Neural cell (in vitro differentiated cells): ENCODE measurements at regions not wholly inside any gene's neighbourhood (a gene's known extent, or its start where the extent isn't known, plus 50 kb on each side); places are given as distances from the start of the nearest gene placed in this dataset.

ENCODE experiments used
- H2AFZ ChIP-seq: fragments of 200-600, 300-800 bp; sonication (generic), shearing (Covaris generic); 2 replicates; pipeline ENCODE4 v1.6.0; 2014; ENCODE audit warnings: low read depth, mild to moderate bottlenecking, antibody characterized with exemption, low read length, moderate library complexity
- H3F3A ChIP-seq: fragments of 200-600 bp; shearing (Covaris generic); 2 replicates; pipeline ENCODE4 v1.6.1; 2016; ENCODE audit warnings: mild to moderate bottlenecking, moderate library complexity, mixed read lengths, antibody characterized with exemption, low read length; ENCODE audit not compliant: insufficient read depth, poor library complexity, severe bottlenecking
- H3K27ac ChIP-seq: fragments of 200-600, 300-800 bp; sonication (generic), shearing (Covaris generic); 2 replicates; pipeline ENCODE4 v1.5.1; 2014; ENCODE audit warnings: mild to moderate bottlenecking, low read length, moderate library complexity
- H3K27me3 ChIP-seq: fragments of 300-800, 200-600 bp; sonication (generic), shearing (Covaris generic); 2 replicates; pipeline ENCODE4 v1.6.0; 2014; ENCODE audit warnings: mild to moderate bottlenecking, low read depth, low read length, moderate library complexity; ENCODE audit not compliant: insufficient read depth
- H3K36me3 ChIP-seq: fragments of 300-800, 200-600 bp; sonication (generic), shearing (Covaris generic); 2 replicates; pipeline ENCODE4 v1.5.1; 2014; ENCODE audit warnings: mild to moderate bottlenecking, antibody characterized with exemption, low read length, moderate library complexity; ENCODE audit not compliant: insufficient read depth
- H3K4me2 ChIP-seq: fragments of 300-800, 200-600 bp; sonication (generic), shearing (Covaris generic); 2 replicates; pipeline ENCODE4 v1.6.0; 2014; ENCODE audit warnings: mild to moderate bottlenecking, low read length
- H3K4me3 ChIP-seq: fragments of 300-800, 200-600 bp; sonication (generic), shearing (Covaris generic); 2 replicates; pipeline ENCODE4 v1.5.1; 2014; ENCODE audit warnings: mild to moderate bottlenecking, low read length, moderate library complexity
- H3K79me2 ChIP-seq: fragments of 200-600 bp; shearing (Covaris generic); replicated peaks from 2 replicates; pipeline ENCODE4 v1.6.0; 2014; ENCODE audit warnings: mild to moderate bottlenecking, low read length, moderate library complexity; ENCODE audit not compliant: insufficient read depth
- H3K9ac ChIP-seq: fragments of 300-800, 200-600 bp; sonication (generic), shearing (Covaris generic); 2 replicates; pipeline ENCODE4 v1.6.1; 2016; ENCODE audit warnings: mild to moderate bottlenecking, low read length, mixed read lengths
- H3K9me2 ChIP-seq: fragments of 200-600 bp; shearing (Covaris generic); 2 replicates; pipeline ENCODE4 v1.6.1; 2016; ENCODE audit warnings: mild to moderate bottlenecking, low read length, mixed read lengths; ENCODE audit not compliant: insufficient read depth
- H3K9me3 ChIP-seq: fragments of 200-600, 300-800 bp; sonication (generic), shearing (Covaris generic); 2 replicates; pipeline ENCODE4 v1.6.1; 2016; ENCODE audit warnings: mild to moderate bottlenecking, mixed run types, low read length, moderate library complexity, mixed read lengths
- H4K20me1 ChIP-seq: fragments of 200-600 bp; shearing (Covaris generic); 2 replicates; pipeline ENCODE4 v1.6.1; 2016; ENCODE audit warnings: mild to moderate bottlenecking, mixed run types; ENCODE audit not compliant: insufficient read depth
- EP300 ChIP-seq: fragments of 450-650 bp; conservative IDR thresholded peaks from 2 replicates; pipeline ENCODE4 v1.6.1; 2014; ENCODE audit warnings: antibody characterized with exemption, mild to moderate bottlenecking, moderate library complexity; ENCODE audit not compliant: poor library complexity, severe bottlenecking
- EZH2 ChIP-seq: fragments of 200-600, 300-800 bp; shearing (Covaris generic), sonication (generic); IDR thresholded peaks from 2 replicates; pipeline ENCODE4 v1.6.1; 2014; ENCODE audit warnings: antibody characterized with exemption, low read length, borderline replicate concordance, mild to moderate bottlenecking; ENCODE audit not compliant: insufficient read depth, poor library complexity, severe bottlenecking
- MXI1 ChIP-seq: fragments of 450-650 bp; conservative IDR thresholded peaks from 2 replicates; pipeline ENCODE4 v1.6.1; 2014; ENCODE audit warnings: antibody characterized with exemption, mild to moderate bottlenecking; ENCODE audit not compliant: poor library complexity, severe bottlenecking
- POLR2AphosphoS5 ChIP-seq: IDR thresholded peaks from 2 replicates; pipeline ENCODE4 v1.6.1; 2012
- RAD21 ChIP-seq: fragments of 450-650 bp; conservative IDR thresholded peaks from 2 replicates; pipeline ENCODE4 v1.6.1; 2014; ENCODE audit warnings: antibody characterized with exemption, mild to moderate bottlenecking, moderate library complexity
- SMC3 ChIP-seq: fragments of 450-650 bp; conservative IDR thresholded peaks from 2 replicates; pipeline ENCODE4 v1.6.1; 2014; ENCODE audit warnings: antibody characterized with exemption, mild to moderate bottlenecking, moderate library complexity; ENCODE audit not compliant: poor library complexity
- TAF1 ChIP-seq: IDR thresholded peaks from 2 replicates; pipeline ENCODE4 v1.6.1; 2012; ENCODE audit warnings: low read depth
- TF ChIP-seq, protein P1 (sequence below): fragments of 450-650 bp; IDR thresholded peaks from 2 replicates; pipeline ENCODE4 v1.5.1; 2014; ENCODE audit warnings: antibody characterized with exemption, mild to moderate bottlenecking, moderate library complexity; ENCODE audit not compliant: poor library complexity, severe bottlenecking
- TF ChIP-seq, protein P2 (sequence below): IDR thresholded peaks from 2 replicates; pipeline ENCODE4 v1.6.1; 2012; ENCODE audit warnings: borderline replicate concordance

DNA sequence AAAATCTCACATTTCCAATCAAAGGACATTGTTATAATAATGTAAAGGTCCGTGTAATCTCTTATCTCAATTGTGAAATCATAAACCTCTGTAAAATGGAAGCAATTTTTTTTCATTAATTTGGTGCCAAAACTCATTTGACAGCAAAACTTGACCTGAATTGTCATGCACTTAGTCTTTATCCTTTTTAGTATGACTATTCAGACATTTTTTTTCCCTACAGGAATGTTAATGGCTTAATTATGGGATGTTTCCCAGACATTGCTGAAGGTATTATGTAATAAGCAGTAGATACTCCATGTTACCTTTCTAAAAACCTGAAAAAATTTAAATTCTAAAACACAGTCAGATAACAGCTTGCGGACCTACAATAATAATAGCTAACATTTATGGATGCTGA is 228.9 kb downstream of the LHFPL1 start:
- Histone ChIP-seq H3K9me3 (no peaks in the 10 kb centered on the region), H3K36me3 (no peaks in the 10 kb centered on the region), H3K4me3 (no peak overlapping the region), H3K27me3 (no peaks in the 10 kb centered on the region), H4K20me1 (no peaks in the 10 kb centered on the region), H3K27ac (no peak overlapping the region), H3F3A (no peaks in the 10 kb centered on the region), H3K79me2 (no peaks in the 10 kb centered on the region), H3K9ac (no peak overlapping the region), H3K9me2 (no peaks in the 10 kb centered on the region), H3K4me2 (no peak overlapping the region), H2AFZ (no peak overlapping the region)
- TF ChIP-seq, protein P1, sequence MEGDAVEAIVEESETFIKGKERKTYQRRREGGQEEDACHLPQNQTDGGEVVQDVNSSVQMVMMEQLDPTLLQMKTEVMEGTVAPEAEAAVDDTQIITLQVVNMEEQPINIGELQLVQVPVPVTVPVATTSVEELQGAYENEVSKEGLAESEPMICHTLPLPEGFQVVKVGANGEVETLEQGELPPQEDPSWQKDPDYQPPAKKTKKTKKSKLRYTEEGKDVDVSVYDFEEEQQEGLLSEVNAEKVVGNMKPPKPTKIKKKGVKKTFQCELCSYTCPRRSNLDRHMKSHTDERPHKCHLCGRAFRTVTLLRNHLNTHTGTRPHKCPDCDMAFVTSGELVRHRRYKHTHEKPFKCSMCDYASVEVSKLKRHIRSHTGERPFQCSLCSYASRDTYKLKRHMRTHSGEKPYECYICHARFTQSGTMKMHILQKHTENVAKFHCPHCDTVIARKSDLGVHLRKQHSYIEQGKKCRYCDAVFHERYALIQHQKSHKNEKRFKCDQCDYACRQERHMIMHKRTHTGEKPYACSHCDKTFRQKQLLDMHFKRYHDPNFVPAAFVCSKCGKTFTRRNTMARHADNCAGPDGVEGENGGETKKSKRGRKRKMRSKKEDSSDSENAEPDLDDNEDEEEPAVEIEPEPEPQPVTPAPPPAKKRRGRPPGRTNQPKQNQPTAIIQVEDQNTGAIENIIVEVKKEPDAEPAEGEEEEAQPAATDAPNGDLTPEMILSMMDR: no peak
- TF ChIP-seq POLR2AphosphoS5: no peak

DNA sequence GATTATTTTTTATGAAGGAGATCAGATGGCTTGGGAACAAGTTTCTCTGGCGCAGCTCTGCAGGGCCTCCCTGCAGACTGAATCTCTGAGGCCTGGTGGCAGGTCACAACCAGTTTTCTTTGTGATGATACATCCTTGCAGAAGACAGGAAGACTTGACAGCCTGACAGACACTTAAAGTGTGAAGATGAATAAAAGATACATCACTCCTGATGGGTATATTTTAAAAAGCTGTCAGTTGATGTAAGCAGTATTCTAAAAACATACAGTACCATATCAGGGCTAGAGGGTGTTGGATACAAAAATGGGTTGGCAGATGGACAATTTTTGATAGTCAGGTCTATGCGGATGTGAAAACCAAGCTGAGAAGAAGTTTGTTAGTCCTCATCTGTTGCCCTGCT is 239.5 kb downstream of the LHFPL1 start:
- Histone ChIP-seq H3K4me3 (no peak overlapping the region), H3K9ac (no peak overlapping the region), H3K79me2 (no peaks in the 10 kb centered on the region), H2AFZ (no peak overlapping the region), H3K9me2 (no peaks in the 10 kb centered on the region), H4K20me1 (no peaks in the 10 kb centered on the region), H3F3A (no peaks in the 10 kb centered on the region), H3K4me2 (no peak overlapping the region), H3K9me3 (no peaks in the 10 kb centered on the region), H3K36me3 (no peaks in the 10 kb centered on the region), H3K27ac (peak overlapping the region; percentile 39), H3K27me3 (no peaks in the 10 kb centered on the region)
- TF ChIP-seq SMC3 (no peak), POLR2AphosphoS5 (peak; percentile 38), EP300 (peak; percentile 89)

DNA sequence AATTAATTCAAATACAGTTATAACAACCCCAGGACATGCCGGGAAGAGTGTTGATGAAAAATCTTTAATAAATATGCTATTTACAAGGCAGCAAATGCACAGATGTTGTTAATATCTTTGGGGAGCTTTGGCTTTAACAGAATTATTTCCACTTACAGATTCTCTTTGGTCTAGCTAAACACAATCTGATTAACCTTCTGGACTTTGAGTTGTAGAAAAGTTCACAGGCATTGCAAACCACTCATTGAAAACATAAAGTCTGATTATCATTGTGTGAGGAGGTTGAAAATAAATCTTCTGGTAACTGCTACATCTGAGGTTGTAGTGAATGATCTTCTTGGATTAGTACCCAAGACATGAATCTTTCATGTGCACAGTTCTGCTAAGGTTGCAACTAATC is 255.6 kb downstream of the LHFPL1 start:
- no peaks in the 10 kb centered on the region for H3K27me3 ChIP-seq
- H3K9ac ChIP-seq: no peak overlapping the region
- no peak overlapping the region for H3K4me3 ChIP-seq
- H3K36me3 ChIP-seq: no peaks in the 10 kb centered on the region
- no peak overlapping the region for H3K4me2 ChIP-seq
- H3K9me3 ChIP-seq: no peaks in the 10 kb centered on the region
- H4K20me1 ChIP-seq: no peaks in the 10 kb centered on the region
- no peak overlapping the region for H3K27ac ChIP-seq
- H3F3A ChIP-seq: no peaks in the 10 kb centered on the region
- no peak overlapping the region for H2AFZ ChIP-seq
- no peak for TF ChIP-seq MXI1
- no peak for TF ChIP-seq TAF1
- no peak for TF ChIP-seq EP300
- no peak for TF ChIP-seq POLR2AphosphoS5
- TF ChIP-seq, protein P1: no peak
- TF ChIP-seq, protein P2, sequence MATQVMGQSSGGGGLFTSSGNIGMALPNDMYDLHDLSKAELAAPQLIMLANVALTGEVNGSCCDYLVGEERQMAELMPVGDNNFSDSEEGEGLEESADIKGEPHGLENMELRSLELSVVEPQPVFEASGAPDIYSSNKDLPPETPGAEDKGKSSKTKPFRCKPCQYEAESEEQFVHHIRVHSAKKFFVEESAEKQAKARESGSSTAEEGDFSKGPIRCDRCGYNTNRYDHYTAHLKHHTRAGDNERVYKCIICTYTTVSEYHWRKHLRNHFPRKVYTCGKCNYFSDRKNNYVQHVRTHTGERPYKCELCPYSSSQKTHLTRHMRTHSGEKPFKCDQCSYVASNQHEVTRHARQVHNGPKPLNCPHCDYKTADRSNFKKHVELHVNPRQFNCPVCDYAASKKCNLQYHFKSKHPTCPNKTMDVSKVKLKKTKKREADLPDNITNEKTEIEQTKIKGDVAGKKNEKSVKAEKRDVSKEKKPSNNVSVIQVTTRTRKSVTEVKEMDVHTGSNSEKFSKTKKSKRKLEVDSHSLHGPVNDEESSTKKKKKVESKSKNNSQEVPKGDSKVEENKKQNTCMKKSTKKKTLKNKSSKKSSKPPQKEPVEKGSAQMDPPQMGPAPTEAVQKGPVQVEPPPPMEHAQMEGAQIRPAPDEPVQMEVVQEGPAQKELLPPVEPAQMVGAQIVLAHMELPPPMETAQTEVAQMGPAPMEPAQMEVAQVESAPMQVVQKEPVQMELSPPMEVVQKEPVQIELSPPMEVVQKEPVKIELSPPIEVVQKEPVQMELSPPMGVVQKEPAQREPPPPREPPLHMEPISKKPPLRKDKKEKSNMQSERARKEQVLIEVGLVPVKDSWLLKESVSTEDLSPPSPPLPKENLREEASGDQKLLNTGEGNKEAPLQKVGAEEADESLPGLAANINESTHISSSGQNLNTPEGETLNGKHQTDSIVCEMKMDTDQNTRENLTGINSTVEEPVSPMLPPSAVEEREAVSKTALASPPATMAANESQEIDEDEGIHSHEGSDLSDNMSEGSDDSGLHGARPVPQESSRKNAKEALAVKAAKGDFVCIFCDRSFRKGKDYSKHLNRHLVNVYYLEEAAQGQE: no peak
- no peak for TF ChIP-seq SMC3
- no peak for TF ChIP-seq RAD21
- TF ChIP-seq EZH2: no peak
- H3K79me2 ChIP-seq: no peaks in the 10 kb centered on the region
- no peaks in the 10 kb centered on the region for H3K9me2 ChIP-seq
